Caco-2 (cell line): ENCODE measurements at regions not wholly inside any gene's neighbourhood (a gene's known extent, or its start where the extent isn't known, plus 50 kb on each side); places are given as distances from the start of the nearest gene placed in this dataset.
A peak's percentile ranks its signal among the peaks of the same experiment; 100 is the strongest.

ENCODE experiments used
- BruUV-seq: library from RNA; stranded (reverse); fragments of 400-500 nt; replicated peaks from 2 replicates; lab custom pipeline; 2021; lab: Mats Ljungman, UMichigan
- CTCF ChIA-PET: fragments of 300-600 bp; sonication (Branson Sonifier 250); formaldehyde crosslinking; loops from one replicate; lab custom pipeline; 2022; ENCODE audit warnings: antibody characterized with exemption; lab: Charles Lee
- POLR2A ChIA-PET: fragments of 300-600 bp; sonication (Branson Sonifier 250); formaldehyde crosslinking; loops from one replicate; lab custom pipeline; 2022; ENCODE audit warnings: antibody characterized with exemption; lab: Charles Lee
- DNase-seq, 2 experiments: peaks; one replicate each; pipeline versions ENCODE4 v3.0.0 to v3.0.0-alpha.2; 2020 to 2022
- H3K27me3 ChIP-seq: replicated peaks from 2 replicates; pipeline ENCODE4 v1.6.0; 2011; ENCODE audit warnings: low read length; ENCODE audit not compliant: control insufficient read depth, insufficient read depth
- H3K36me3 ChIP-seq: 2 replicates; pipeline ENCODE4 v1.5.1; 2011; ENCODE audit warnings: low read length; ENCODE audit not compliant: control insufficient read depth, insufficient read depth
- H3K4me1 ChIP-seq: fragments of 250-450 bp; sonication (Bioruptor Pico); 2 replicates; pipeline ENCODE4 v1.5.1; 2020; ENCODE audit warnings: mild to moderate bottlenecking
- H3K4me3 ChIP-seq: 2 replicates; pipeline ENCODE4 v1.5.1; 2011; ENCODE audit warnings: low read depth, mild to moderate bottlenecking, control low read depth, low read length
- H3K9me3 ChIP-seq: fragments of 250-450 bp; sonication (Bioruptor Pico); 2 replicates; pipeline ENCODE4 v1.5.1; 2020; ENCODE audit warnings: mild to moderate bottlenecking, moderate library complexity
- H3K27ac Mint-ChIP-seq: one replicate; pipeline ENCODE4 v1.8.0; 2022; ENCODE audit warnings: mixed read lengths; ENCODE audit not compliant: unreplicated experiment
- H3K27me3 Mint-ChIP-seq: one replicate; pipeline ENCODE4 v1.8.0; 2022; ENCODE audit warnings: mixed read lengths; ENCODE audit not compliant: insufficient read depth, unreplicated experiment
- H3K36me3 Mint-ChIP-seq: one replicate; pipeline ENCODE4 v1.8.0; 2022; ENCODE audit warnings: mild to moderate bottlenecking, mixed read lengths; ENCODE audit not compliant: insufficient read depth, unreplicated experiment
- H3K4me1 Mint-ChIP-seq: one replicate; pipeline ENCODE4 v1.8.0; 2022; ENCODE audit warnings: low read depth, mixed read lengths; ENCODE audit not compliant: unreplicated experiment
- H3K4me3 Mint-ChIP-seq: one replicate; pipeline ENCODE4 v1.8.0; 2022; ENCODE audit warnings: mild to moderate bottlenecking, moderate library complexity, mixed read lengths; ENCODE audit not compliant: unreplicated experiment
- H3K9me3 Mint-ChIP-seq: one replicate; pipeline ENCODE4 v1.8.0; 2022; ENCODE audit warnings: mixed read lengths; ENCODE audit not compliant: unreplicated experiment
- CTCF ChIP-seq, 2 experiments: fragments of 200-600 bp in 1 of 2; IDR thresholded peaks; 1 replicate in 1 of 2; 2 replicates in 1 of 2; pipeline versions ENCODE4 v1.5.1 to v1.8.0; 2011 to 2022; ENCODE audit warnings: antibody characterized with exemption in 1 of 2, control low read depth in 1 of 2, inconsistent platforms in 1 of 2, low read depth in 1 of 2, low read length in 1 of 2, mild to moderate bottlenecking in 1 of 2, moderate library complexity in 1 of 2; ENCODE audit not compliant: insufficient read depth in 1 of 2, severe bottlenecking in 1 of 2, unreplicated experiment in 1 of 2
- intact Hi-C: fragments of 100-400 bp; cut with micrococcal nuclease; formaldehyde crosslinking; loops from one replicate; pipeline ENCODE4 v1.10.0; 2022; ENCODE audit not compliant: unreplicated experiment

DNA sequence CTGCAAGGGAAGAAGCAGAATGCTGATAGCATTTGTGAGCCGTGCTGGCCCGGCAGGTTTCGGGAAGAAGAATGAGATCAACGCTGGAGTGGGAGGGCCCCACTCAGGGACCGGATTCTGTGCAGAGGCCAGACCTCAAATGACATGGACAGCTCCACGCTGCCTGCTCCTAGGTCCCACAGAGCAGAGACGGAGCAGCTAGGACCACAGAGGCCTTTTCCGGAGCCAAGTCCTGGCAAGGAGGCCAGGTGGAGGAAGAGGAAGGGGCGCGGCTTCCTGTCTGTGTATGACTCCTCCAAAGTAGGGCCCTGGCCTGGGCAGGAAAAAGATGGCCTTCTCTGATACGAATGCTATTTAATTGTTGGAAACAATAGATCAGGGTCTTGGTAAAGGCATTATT is 139.9 kb downstream of the LRRC30 start:
- H3K4me1 Mint-ChIP-seq = peaks cover 31% of the 10 kb centered on the region
- intact Hi-C loops = loop anchor here (5.0 kb wide), 1 partner anchor 81 kb away; no protein-coding TSS in a partner anchor
- peak overlapping the region; percentile 66 for H3K4me3 Mint-ChIP-seq
- CTCF ChIA-PET = no interaction called here
- Histone ChIP-seq H3K9me3 (no peaks in the 10 kb centered on the region), H3K27me3 (no peaks in the 10 kb centered on the region), H3K36me3 (no peaks in the 10 kb centered on the region), H3K4me1 (peaks cover 17% of the 10 kb centered on the region), H3K4me3 (0 out of 2 replicates have a peak overlapping the region, but pooled peaks have one; percentile 13)
- BruUV-seq = no TSS peak
- H3K36me3 Mint-ChIP-seq = no peaks in the 10 kb centered on the region
- H3K27ac Mint-ChIP-seq = peak overlapping the region; percentile 10
- TF ChIP-seq CTCF (IDR thresholded peaks at IDR 0.05; ENCODE audit: insufficient read depth in 1 of 2, low read depth in 1 of 2, low read length in 1 of 2, severe bottlenecking in 1 of 2, unreplicated experiment in 1 of 2) = no peak
- H3K9me3 Mint-ChIP-seq = no peaks in the 10 kb centered on the region
- H3K27me3 Mint-ChIP-seq = no peaks in the 10 kb centered on the region
- POLR2A ChIA-PET = no interaction called here
- peak in 1 of 2 experiments; percentile 62 for DNase-seq

DNA sequence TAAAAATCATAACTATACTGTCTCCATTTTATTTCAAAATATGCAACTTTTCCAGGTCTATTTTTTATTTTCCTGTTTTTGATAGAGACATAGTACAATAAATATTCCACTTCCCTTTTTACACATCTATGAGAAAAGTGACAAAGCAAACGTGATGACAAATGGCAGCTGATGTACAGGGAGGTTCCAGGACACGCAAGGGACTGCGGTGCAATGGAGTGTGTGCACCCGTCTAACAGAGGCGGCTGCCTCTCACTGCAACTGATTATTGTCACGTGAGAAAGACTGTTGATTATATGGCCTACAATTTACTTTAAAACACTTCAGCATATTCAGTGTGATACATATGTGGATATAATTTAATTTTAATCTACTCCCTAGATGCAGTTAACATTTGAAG is 142.6 kb downstream of the LRRC30 start:
- intact Hi-C loops = loop anchor here (5.0 kb wide), 1 partner anchor 79 kb away; no protein-coding TSS in a partner anchor
- H3K27me3 ChIP-seq = no peaks in the 10 kb centered on the region
- Mint-ChIP-seq H3K9me3 (peaks cover 9% of the 10 kb centered on the region), H3K27ac (no peak overlapping the region), H3K4me1 (peaks cover 31% of the 10 kb centered on the region), H3K27me3 (no peaks in the 10 kb centered on the region), H3K4me3 (no peak overlapping the region), H3K36me3 (no peaks in the 10 kb centered on the region)
- no peak for TF ChIP-seq CTCF (IDR thresholded peaks at IDR 0.05; ENCODE audit: insufficient read depth in 1 of 2, low read depth in 1 of 2, low read length in 1 of 2, severe bottlenecking in 1 of 2, unreplicated experiment in 1 of 2)
- ChIA-PET POLR2A (no interaction called here), CTCF (no interaction called here)
- peaks cover 6% of the 10 kb centered on the region; the same call in 1 of the 2 replicates for H3K9me3 ChIP-seq
- no peaks in the 10 kb centered on the region for H3K36me3 ChIP-seq
- peaks cover 17% of the 10 kb centered on the region for H3K4me1 ChIP-seq
- H3K4me3 ChIP-seq = no peak overlapping the region
- no TSS peak for BruUV-seq
- DNase-seq = no peak

DNA sequence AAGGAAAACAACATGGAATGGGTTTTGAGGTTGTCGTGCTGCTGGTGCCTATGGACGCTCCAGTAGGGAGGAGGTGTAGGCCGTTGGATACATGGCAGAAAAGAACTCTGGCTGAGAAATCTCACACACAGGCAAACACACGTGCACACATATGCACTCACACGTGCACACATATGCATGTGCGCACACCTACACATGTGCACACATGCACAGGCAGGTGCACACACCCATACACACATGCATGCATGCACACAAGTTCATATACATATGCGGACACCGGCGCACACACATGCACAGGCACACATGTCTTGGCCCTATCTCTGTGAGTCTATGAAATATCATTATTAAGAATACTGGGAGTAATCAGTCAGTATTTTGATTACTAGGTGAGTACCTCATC is 150.4 kb downstream of the LRRC30 start:
- Mint-ChIP-seq H3K4me1 (peaks cover 12% of the 10 kb centered on the region), H3K36me3 (no peaks in the 10 kb centered on the region), H3K9me3 (peaks cover 7% of the 10 kb centered on the region), H3K27ac (no peak overlapping the region), H3K27me3 (peaks cover 11% of the 10 kb centered on the region), H3K4me3 (no peak overlapping the region)
- POLR2A ChIA-PET = no interaction called here
- no peak for TF ChIP-seq CTCF (IDR thresholded peaks at IDR 0.05; ENCODE audit: insufficient read depth in 1 of 2, low read depth in 1 of 2, low read length in 1 of 2, severe bottlenecking in 1 of 2, unreplicated experiment in 1 of 2)
- Histone ChIP-seq H3K36me3 (no peaks in the 10 kb centered on the region), H3K27me3 (no peaks in the 10 kb centered on the region), H3K4me3 (no peak overlapping the region), H3K4me1 (no peaks in the 10 kb centered on the region), H3K9me3 (peaks cover 6% of the 10 kb centered on the region; the same call in 1 of the 2 replicates)
- no peak for DNase-seq
- intact Hi-C loops = no loop called here
- CTCF ChIA-PET = no interaction called here
- no TSS peak for BruUV-seq
